ENCODE measurements at regions not wholly inside any gene's neighbourhood (a gene's known extent, or its start where the extent isn't known, plus 50 kb on each side); places are given as distances from the start of the nearest gene placed in this dataset.

DNA sequence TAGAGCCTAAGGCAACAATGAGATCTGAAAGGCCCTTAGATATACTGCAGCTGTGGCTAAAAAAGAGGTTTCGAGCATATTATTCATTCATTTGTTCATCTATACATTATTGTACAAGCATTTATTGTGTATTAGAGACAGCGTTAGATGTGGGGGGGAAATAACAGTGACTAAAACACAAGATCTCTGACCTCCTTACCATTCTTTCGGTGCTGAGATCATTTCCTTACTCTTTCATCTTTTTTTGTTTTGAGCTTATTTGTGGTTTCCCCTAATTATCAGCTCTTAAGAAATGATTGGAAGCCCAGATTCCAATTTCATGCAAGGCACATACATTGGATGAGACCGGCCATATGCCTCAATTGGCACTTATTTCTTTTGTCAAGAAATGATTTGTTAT lies 113.2 kb downstream of the SEC61B start:
- Histone ChIP-seq H3K9ac (no peak overlapping the region), H3K4me3 (no peak overlapping the region), H3K9me3 (ENCODE audit: low read depth) (no peaks in the 10 kb centered on the region), H4K20me1 (ENCODE audit: insufficient read depth) (no peaks in the 10 kb centered on the region), H3F3A (ENCODE audit: insufficient read depth) (no peaks in the 10 kb centered on the region), H2AFZ (no peak overlapping the region), H3K9me2 (ENCODE audit: insufficient read depth) (no peaks in the 10 kb centered on the region), H3K27ac (no peak overlapping the region), H3K4me2 (ENCODE audit: unreplicated experiment) (no peak overlapping the region), H3K4me1 (ENCODE audit: insufficient read depth) (no peaks in the 10 kb centered on the region), H3K36me3 (ENCODE audit: low read depth) (no peaks in the 10 kb centered on the region), H3K27me3 (replicated peaks; ENCODE audit: insufficient read depth) (no peaks in the 10 kb centered on the region), H3K79me2 (ENCODE audit: insufficient read depth) (no peaks in the 10 kb centered on the region)
- in situ Hi-C loops (cut with MboI): no loop called here
- DNase-seq: no peak
- WGBS, 2 experiments (ENCODE audit: low coverage in 1 of 2, low lambda C conversion rate in 2 of 2, missing lambda C conversion rate in 2 of 2): 60 to 61% methylated on average over 4 of the region's 4 CpGs
- TF ChIP-seq EZH2phosphoT487 (IDR thresholded peaks at IDR 0.05; ENCODE audit: insufficient read depth, low read depth): no peak
- no peak for TF ChIP-seq EZH2 (IDR thresholded peaks at IDR 0.05; ENCODE audit: insufficient read depth, poor library complexity, severe bottlenecking)

GRCh38 chr9:99336005-99336404 lies 113.9 kb downstream of the SEC61B start:
- Histone ChIP-seq H3K4me1 (ENCODE audit: insufficient read depth) (no peaks in the 10 kb centered on the region), H3K27ac (no peak overlapping the region), H4K20me1 (ENCODE audit: insufficient read depth) (no peaks in the 10 kb centered on the region), H3K36me3 (ENCODE audit: low read depth) (no peaks in the 10 kb centered on the region), H3K4me2 (ENCODE audit: unreplicated experiment) (no peak overlapping the region), H3K9me3 (ENCODE audit: low read depth) (no peaks in the 10 kb centered on the region), H3K9me2 (ENCODE audit: insufficient read depth) (no peaks in the 10 kb centered on the region), H3F3A (ENCODE audit: insufficient read depth) (no peaks in the 10 kb centered on the region), H3K4me3 (no peak overlapping the region), H3K9ac (no peak overlapping the region), H3K27me3 (replicated peaks; ENCODE audit: insufficient read depth) (no peaks in the 10 kb centered on the region), H2AFZ (no peak overlapping the region), H3K79me2 (ENCODE audit: insufficient read depth) (no peaks in the 10 kb centered on the region)
- DNase-seq: no peak
- in situ Hi-C loops (cut with MboI): no loop called here
- TF ChIP-seq EZH2phosphoT487 (IDR thresholded peaks at IDR 0.05; ENCODE audit: insufficient read depth, low read depth): no peak
- TF ChIP-seq EZH2 (IDR thresholded peaks at IDR 0.05; ENCODE audit: insufficient read depth, poor library complexity, severe bottlenecking): no peak
- WGBS, 2 experiments (ENCODE audit: low coverage in 1 of 2, low lambda C conversion rate in 2 of 2, missing lambda C conversion rate in 2 of 2): 57 to 66% methylated on average over 3 of the region's 3 CpGs

- Histone ChIP-seq H3K9ac (no peak overlapping the region), H3K4me2 (ENCODE audit: unreplicated experiment) (no peak overlapping the region), H3K79me2 (ENCODE audit: insufficient read depth) (no peaks in the 10 kb centered on the region), H3K4me3 (no peak overlapping the region), H3K4me1 (ENCODE audit: insufficient read depth) (no peaks in the 10 kb centered on the region), H3K9me2 (ENCODE audit: insufficient read depth) (no peaks in the 10 kb centered on the region), H2AFZ (no peak overlapping the region), H3K36me3 (ENCODE audit: low read depth) (no peaks in the 10 kb centered on the region), H4K20me1 (ENCODE audit: insufficient read depth) (no peaks in the 10 kb centered on the region), H3K27ac (no peak overlapping the region), H3F3A (ENCODE audit: insufficient read depth) (no peaks in the 10 kb centered on the region), H3K27me3 (replicated peaks; ENCODE audit: insufficient read depth) (no peaks in the 10 kb centered on the region), H3K9me3 (ENCODE audit: low read depth) (no peaks in the 10 kb centered on the region)
- WGBS, 2 experiments (ENCODE audit: low coverage in 1 of 2, low lambda C conversion rate in 2 of 2, missing lambda C conversion rate in 2 of 2): 86 to 92% methylated on average over 1 of the region's 1 CpG
- DNase-seq: no peak
- TF ChIP-seq EZH2phosphoT487 (IDR thresholded peaks at IDR 0.05; ENCODE audit: insufficient read depth, low read depth) (no peak), EZH2 (IDR thresholded peaks at IDR 0.05; ENCODE audit: insufficient read depth, poor library complexity, severe bottlenecking) (no peak)
- in situ Hi-C loops (cut with MboI): no loop called here
Measured at GRCh38 chr9:99336531-99336930, 114.4 kb downstream of the SEC61B start.

DNA sequence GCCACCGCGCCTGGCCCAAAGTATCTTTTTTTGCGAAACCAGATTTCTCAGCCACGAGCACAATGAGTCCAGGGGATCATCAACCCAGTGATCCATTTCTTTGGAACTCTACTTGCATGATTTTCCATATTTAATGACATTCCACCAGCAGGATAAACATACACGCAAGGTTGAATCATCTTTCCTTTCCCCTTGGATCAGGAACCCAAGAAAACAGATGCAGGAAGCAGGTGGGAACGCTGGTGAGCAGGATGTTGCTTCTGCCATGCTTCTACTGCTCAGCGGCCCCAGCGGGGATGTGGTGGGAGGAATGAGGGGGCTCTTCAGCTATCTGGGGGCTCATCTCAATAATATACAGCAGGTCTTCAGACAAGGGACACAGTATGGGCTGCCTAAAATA lies 118.2 kb downstream of the SEC61B start:
- in situ Hi-C loops (cut with MboI): no loop called here
- Histone ChIP-seq H2AFZ (no peak overlapping the region), H3K4me2 (ENCODE audit: unreplicated experiment) (no peak overlapping the region)

DNA sequence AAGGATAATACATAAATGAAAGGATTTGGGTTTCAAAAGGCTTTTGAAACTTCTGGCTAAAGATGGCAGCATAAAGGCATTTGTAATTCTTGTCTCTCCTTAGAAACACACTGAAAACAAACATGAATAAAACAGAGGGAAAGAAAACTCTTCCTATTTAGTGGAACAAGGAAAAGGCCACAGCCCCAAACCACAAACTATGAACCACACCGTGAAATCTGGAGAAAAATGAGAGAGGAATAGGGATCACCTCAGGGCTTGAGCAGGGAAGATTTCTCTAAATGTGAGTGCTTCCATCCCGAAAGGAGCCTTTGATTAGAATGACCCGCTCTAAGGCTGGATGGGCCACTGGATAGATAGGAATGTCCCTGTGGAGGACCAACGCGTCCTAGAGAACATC lies 119.6 kb downstream of the SEC61B start:
- TF ChIP-seq EZH2phosphoT487 (IDR thresholded peaks at IDR 0.05; ENCODE audit: insufficient read depth, low read depth) (no peak), EZH2 (IDR thresholded peaks at IDR 0.05; ENCODE audit: insufficient read depth, poor library complexity, severe bottlenecking) (no peak)
- no peaks in the 10 kb centered on the region for H3K36me3 ChIP-seq (ENCODE audit: low read depth)
- no peak for DNase-seq
- no peaks in the 10 kb centered on the region for H3F3A ChIP-seq (ENCODE audit: insufficient read depth)
- H4K20me1 ChIP-seq (ENCODE audit: insufficient read depth): no peaks in the 10 kb centered on the region
- in situ Hi-C loops (cut with MboI): no loop called here
- no peak overlapping the region for H3K27ac ChIP-seq
- 67 to 72% methylated on average over 5 of the region's 5 CpGs for WGBS, 2 experiments (ENCODE audit: low coverage in 1 of 2, low lambda C conversion rate in 2 of 2, missing lambda C conversion rate in 2 of 2)
- no peaks in the 10 kb centered on the region for H3K27me3 ChIP-seq (replicated peaks; ENCODE audit: insufficient read depth)
- no peak overlapping the region for H2AFZ ChIP-seq
- no peaks in the 10 kb centered on the region for H3K79me2 ChIP-seq (ENCODE audit: insufficient read depth)
- H3K4me1 ChIP-seq (ENCODE audit: insufficient read depth): no peaks in the 10 kb centered on the region
- H3K4me2 ChIP-seq (ENCODE audit: unreplicated experiment): no peak overlapping the region
- H3K9ac ChIP-seq: no peak overlapping the region
- no peak overlapping the region for H3K4me3 ChIP-seq
- H3K9me3 ChIP-seq (ENCODE audit: low read depth): no peaks in the 10 kb centered on the region
- H3K9me2 ChIP-seq (ENCODE audit: insufficient read depth): no peaks in the 10 kb centered on the region

More for the DNA sequence above, 118.2 kb downstream of the SEC61B start:
- Histone ChIP-seq H3K27ac (no peak overlapping the region), H3F3A (ENCODE audit: insufficient read depth) (no peaks in the 10 kb centered on the region), H3K27me3 (replicated peaks; ENCODE audit: insufficient read depth) (no peaks in the 10 kb centered on the region), H3K9me2 (ENCODE audit: insufficient read depth) (no peaks in the 10 kb centered on the region), H3K4me1 (ENCODE audit: insufficient read depth) (no peaks in the 10 kb centered on the region), H4K20me1 (ENCODE audit: insufficient read depth) (no peaks in the 10 kb centered on the region), H3K79me2 (ENCODE audit: insufficient read depth) (no peaks in the 10 kb centered on the region), H3K4me3 (no peak overlapping the region), H3K36me3 (ENCODE audit: low read depth) (no peaks in the 10 kb centered on the region), H3K9ac (no peak overlapping the region), H3K9me3 (ENCODE audit: low read depth) (no peaks in the 10 kb centered on the region)
- 92 to 93% methylated on average over 8 of the region's 8 CpGs for WGBS, 2 experiments (ENCODE audit: low coverage in 1 of 2, low lambda C conversion rate in 2 of 2, missing lambda C conversion rate in 2 of 2)
- TF ChIP-seq EZH2 (IDR thresholded peaks at IDR 0.05; ENCODE audit: insufficient read depth, poor library complexity, severe bottlenecking) (no peak), EZH2phosphoT487 (IDR thresholded peaks at IDR 0.05; ENCODE audit: insufficient read depth, low read depth) (no peak)
- no peak for DNase-seq
